OCI-LY3 (cell line): ENCODE measurements at regions not wholly inside any gene's neighbourhood (a gene's known extent, or its start where the extent isn't known, plus 50 kb on each side); places are given as distances from the start of the nearest gene placed in this dataset.

Experiments used
- H2AFZ ChIP-seq: fragments of 200-600, 300-600 bp; shearing (Covaris generic); 2 replicates; pipeline ENCODE4 v1.6.0; 2014; ENCODE audit warnings: antibody characterized with exemption, low read depth, low read length
- H3K27ac ChIP-seq: fragments of 200-600, 300-600 bp; sonication (generic); 2 replicates; pipeline ENCODE4 v1.5.1; 2014; ENCODE audit warnings: mild to moderate bottlenecking, low read length, moderate library complexity, mixed read lengths
- H3K27me3 ChIP-seq: fragments of 200-600, 300-600 bp; sonication (generic); 2 replicates; pipeline ENCODE4 v1.6.1; 2014; ENCODE audit warnings: low read depth, low read length, mixed read lengths
- H3K36me3 ChIP-seq: fragments of 200-600, 300-600 bp; sonication (generic); replicated peaks from 2 replicates; pipeline ENCODE3; 2014; ENCODE audit warnings: low read depth, low read length, mixed read lengths
- H3K4me1 ChIP-seq: fragments of 300-600, 200-600 bp; sonication (generic); 2 replicates; pipeline ENCODE4 v1.6.1; 2014; ENCODE audit warnings: low read length, mixed read lengths
- H3K4me2 ChIP-seq: fragments of 200-600, 300-600 bp; sonication (generic); 2 replicates; pipeline ENCODE4 v1.6.1; 2014; ENCODE audit warnings: low read length, mixed read lengths
- H3K4me3 ChIP-seq: fragments of 300-600, 200-600 bp; sonication (generic); 2 replicates; pipeline ENCODE4 v1.5.1; 2014; ENCODE audit warnings: antibody characterized with exemption, mild to moderate bottlenecking, low read length, moderate library complexity
- H3K79me2 ChIP-seq: fragments of 300-600, 200-600 bp; shearing (Covaris generic); 2 replicates; pipeline ENCODE4 v1.6.1; 2014; ENCODE audit warnings: mild to moderate bottlenecking, low read length, mixed read lengths
- H3K9ac ChIP-seq: fragments of 300-600, 200-600 bp; shearing (Covaris generic); 2 replicates; pipeline ENCODE4 v1.6.0; 2014; ENCODE audit warnings: mild to moderate bottlenecking, low read length, moderate library complexity
- H3K9me3 ChIP-seq: fragments of 200-600, 300-600 bp; shearing (Covaris generic); 2 replicates; pipeline ENCODE4 v1.6.1; 2014; ENCODE audit warnings: low read length, mixed read lengths; ENCODE audit not compliant: insufficient read depth
- H4K20me1 ChIP-seq: fragments of 200-600, 300-600 bp; sonication (generic); 2 replicates; pipeline ENCODE4 v1.6.1; 2016; ENCODE audit warnings: low read length, mixed read lengths; ENCODE audit not compliant: insufficient read depth
- EZH2phosphoT487 ChIP-seq: fragments of 200-600 bp; shearing (Covaris generic); IDR thresholded peaks from 2 replicates; pipeline ENCODE4 v1.6.1; 2018; ENCODE audit warnings: antibody characterized with exemption, mixed run types, low read depth
- TF ChIP-seq, protein P1 (sequence below): fragments of 200-600, 300-600 bp; sonication (generic); IDR thresholded peaks from 2 replicates; pipeline ENCODE4 v1.5.1; 2014; ENCODE audit warnings: antibody characterized with exemption, low read length, low read depth

DNA sequence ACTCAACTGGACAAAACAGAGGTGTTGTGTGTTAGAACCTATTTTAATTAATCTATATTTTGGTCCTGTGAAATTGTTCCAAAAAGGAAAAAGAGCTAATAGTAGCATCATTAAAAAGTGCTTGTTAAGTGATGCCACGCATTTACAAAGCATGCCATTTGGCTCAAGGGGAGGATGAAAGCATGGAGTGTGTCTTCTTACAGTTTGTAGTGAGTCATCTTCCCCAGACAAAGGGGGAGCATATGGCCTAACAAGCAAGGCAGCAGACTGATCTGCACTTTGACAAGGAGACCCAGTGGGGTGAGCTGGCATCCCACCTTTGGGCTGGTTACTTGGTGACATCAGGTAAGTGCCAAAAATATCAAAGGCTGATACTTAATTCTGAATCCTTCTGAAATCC lies 297.0 kb downstream of the FGF9 start:
- Histone ChIP-seq H3K79me2 (no peaks in the 10 kb centered on the region), H3K9ac (no peak overlapping the region), H3K4me1 (no peaks in the 10 kb centered on the region), H3K9me3 (no peaks in the 10 kb centered on the region), H3K27me3 (no peaks in the 10 kb centered on the region), H4K20me1 (no peaks in the 10 kb centered on the region), H3K27ac (no peak overlapping the region), H3K4me2 (no peak overlapping the region), H3K4me3 (no peak overlapping the region), H2AFZ (no peak overlapping the region), H3K36me3 (no peaks in the 10 kb centered on the region)
- TF ChIP-seq, protein P1, sequence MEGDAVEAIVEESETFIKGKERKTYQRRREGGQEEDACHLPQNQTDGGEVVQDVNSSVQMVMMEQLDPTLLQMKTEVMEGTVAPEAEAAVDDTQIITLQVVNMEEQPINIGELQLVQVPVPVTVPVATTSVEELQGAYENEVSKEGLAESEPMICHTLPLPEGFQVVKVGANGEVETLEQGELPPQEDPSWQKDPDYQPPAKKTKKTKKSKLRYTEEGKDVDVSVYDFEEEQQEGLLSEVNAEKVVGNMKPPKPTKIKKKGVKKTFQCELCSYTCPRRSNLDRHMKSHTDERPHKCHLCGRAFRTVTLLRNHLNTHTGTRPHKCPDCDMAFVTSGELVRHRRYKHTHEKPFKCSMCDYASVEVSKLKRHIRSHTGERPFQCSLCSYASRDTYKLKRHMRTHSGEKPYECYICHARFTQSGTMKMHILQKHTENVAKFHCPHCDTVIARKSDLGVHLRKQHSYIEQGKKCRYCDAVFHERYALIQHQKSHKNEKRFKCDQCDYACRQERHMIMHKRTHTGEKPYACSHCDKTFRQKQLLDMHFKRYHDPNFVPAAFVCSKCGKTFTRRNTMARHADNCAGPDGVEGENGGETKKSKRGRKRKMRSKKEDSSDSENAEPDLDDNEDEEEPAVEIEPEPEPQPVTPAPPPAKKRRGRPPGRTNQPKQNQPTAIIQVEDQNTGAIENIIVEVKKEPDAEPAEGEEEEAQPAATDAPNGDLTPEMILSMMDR = no peak
- TF ChIP-seq EZH2phosphoT487 = no peak

DNA sequence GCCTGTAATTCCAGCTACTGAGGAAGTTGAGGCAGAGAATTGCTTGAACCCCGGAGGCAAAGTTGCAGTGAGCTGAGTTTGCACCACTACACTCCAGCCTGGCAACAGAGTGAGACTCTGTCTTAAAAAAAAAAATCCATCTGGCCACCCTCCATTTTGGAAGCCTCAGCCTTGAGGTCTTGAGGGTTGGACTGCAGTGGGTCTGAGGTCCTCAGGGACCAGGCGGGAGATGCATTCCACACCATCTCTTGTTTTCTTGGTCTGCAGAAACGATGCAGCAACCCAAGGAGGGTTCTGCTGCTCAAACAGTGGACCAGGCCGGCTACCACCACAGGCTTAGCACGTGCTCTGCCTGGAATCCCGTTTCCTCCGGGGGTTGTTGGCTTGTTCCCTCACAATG lies 299.3 kb downstream of the FGF9 start:
- TF ChIP-seq EZH2phosphoT487 = no peak
- TF ChIP-seq, protein P1 = no peak
- Histone ChIP-seq H3K9me3 (no peaks in the 10 kb centered on the region), H3K36me3 (no peaks in the 10 kb centered on the region), H3K9ac (no peak overlapping the region), H3K79me2 (no peaks in the 10 kb centered on the region), H3K27me3 (no peaks in the 10 kb centered on the region), H4K20me1 (no peaks in the 10 kb centered on the region), H2AFZ (no peak overlapping the region), H3K4me3 (no peak overlapping the region), H3K4me2 (no peak overlapping the region), H3K4me1 (no peaks in the 10 kb centered on the region), H3K27ac (no peak overlapping the region)

GRCh38 chr13:21970918-21971317 lies 300.0 kb downstream of the FGF9 start:
- Histone ChIP-seq H3K9me3 (no peaks in the 10 kb centered on the region), H3K4me3 (no peak overlapping the region), H3K9ac (no peak overlapping the region), H2AFZ (no peak overlapping the region), H4K20me1 (no peaks in the 10 kb centered on the region), H3K4me1 (no peaks in the 10 kb centered on the region), H3K27ac (no peak overlapping the region), H3K36me3 (no peaks in the 10 kb centered on the region), H3K79me2 (no peaks in the 10 kb centered on the region), H3K4me2 (no peak overlapping the region), H3K27me3 (no peaks in the 10 kb centered on the region)
- TF ChIP-seq, protein P1 = no peak
- TF ChIP-seq EZH2phosphoT487 = no peak

DNA sequence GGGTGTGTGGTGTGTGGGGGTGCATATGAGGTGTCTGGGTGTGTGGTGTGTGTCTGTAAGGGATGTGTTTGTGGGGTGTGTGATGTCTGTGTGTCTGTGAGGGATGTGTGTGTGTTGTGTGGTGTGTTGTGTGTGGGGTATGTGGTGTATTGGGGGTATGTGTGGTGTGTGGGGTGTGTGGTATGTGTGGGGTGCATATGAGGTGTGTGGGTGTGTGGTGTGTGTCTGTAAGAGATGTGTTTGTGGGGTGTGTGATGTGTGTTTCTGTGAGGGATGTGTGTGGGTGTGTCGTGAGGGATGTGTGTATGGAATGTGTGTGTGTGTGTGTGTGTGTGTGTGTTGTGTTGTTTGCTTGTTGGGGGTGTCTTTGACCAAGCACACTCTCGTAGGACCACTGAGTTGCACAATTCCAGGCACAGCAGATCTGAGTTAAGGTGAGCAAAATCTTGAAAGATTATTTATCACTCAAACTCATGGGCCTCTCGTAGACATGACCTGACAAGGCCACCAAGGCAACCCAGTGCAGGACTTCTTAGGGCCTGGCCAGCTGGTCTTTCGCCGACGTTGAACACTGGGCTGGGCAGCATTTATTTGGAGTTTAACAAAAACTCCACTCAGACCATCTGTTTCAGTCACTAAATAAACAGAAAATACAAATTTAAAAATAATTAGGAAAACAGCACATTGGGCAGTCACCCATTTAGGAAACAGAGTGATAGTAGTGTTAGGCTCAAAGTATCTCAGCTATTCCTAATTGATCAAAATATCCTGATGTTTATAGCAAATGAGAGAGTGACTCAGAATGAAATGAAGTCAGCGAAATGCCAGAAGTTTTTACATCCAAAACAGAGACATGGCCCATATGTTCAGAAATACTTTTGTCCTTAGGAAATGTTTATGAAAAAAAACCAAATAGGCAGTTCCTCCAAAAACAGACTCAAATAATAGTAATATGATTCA lies 301.1 kb downstream of the FGF9 start:
- Histone ChIP-seq H3K4me3 (no peak overlapping the region), H3K79me2 (no peaks in the 10 kb centered on the region), H3K27ac (no peak overlapping the region), H3K4me2 (no peak overlapping the region), H2AFZ (no peak overlapping the region), H3K9ac (no peak overlapping the region), H3K27me3 (no peaks in the 10 kb centered on the region), H4K20me1 (no peaks in the 10 kb centered on the region), H3K4me1 (no peaks in the 10 kb centered on the region), H3K36me3 (no peaks in the 10 kb centered on the region), H3K9me3 (no peaks in the 10 kb centered on the region)
- no peak for TF ChIP-seq EZH2phosphoT487
- TF ChIP-seq, protein P1 = no peak
